Loucy (cell line): ENCODE measurements at regions not wholly inside any gene's neighbourhood (a gene's known extent, or its start where the extent isn't known, plus 50 kb on each side); places are given as distances from the start of the nearest gene placed in this dataset.

Experiments
- H2AFZ ChIP-seq: fragments of 200-600 bp; sonication (generic); 2 replicates; pipeline ENCODE4 v1.6.0; 2016; ENCODE audit warnings: antibody characterized with exemption, mild to moderate bottlenecking, low read length, moderate library complexity
- H3F3A ChIP-seq: fragments of 200-600 bp; 2 replicates; pipeline ENCODE4 v1.6.0; 2016; ENCODE audit warnings: antibody characterized with exemption, low read depth, mild to moderate bottlenecking
- H3K27me3 ChIP-seq: fragments of 200-600 bp; sonication (generic); 2 replicates; pipeline ENCODE4 v1.6.1; 2014; ENCODE audit warnings: low read length, mild to moderate bottlenecking; ENCODE audit not compliant: insufficient read depth, poor library complexity, severe bottlenecking
- H3K36me3 ChIP-seq: fragments of 200-600 bp; sonication (generic); 2 replicates; pipeline ENCODE4 v1.6.1; 2016; ENCODE audit warnings: low read length; ENCODE audit not compliant: insufficient read depth
- H3K4me1 ChIP-seq: fragments of 200-600 bp; sonication (generic); 2 replicates; pipeline ENCODE4 v1.5.1; 2014; ENCODE audit warnings: low read length, mild to moderate bottlenecking; ENCODE audit not compliant: insufficient read depth, poor library complexity, severe bottlenecking
- H3K4me2 ChIP-seq: fragments of 200-600 bp; sonication (generic); 2 replicates; pipeline ENCODE4 v1.6.0; 2014; ENCODE audit warnings: antibody characterized with exemption, low read length, low read depth, mild to moderate bottlenecking; ENCODE audit not compliant: poor library complexity, severe bottlenecking
- H3K4me3 ChIP-seq: fragments of 200-600 bp; sonication (generic); 2 replicates; pipeline ENCODE4 v1.5.1; 2014; ENCODE audit warnings: low read length, mild to moderate bottlenecking, mixed read lengths; ENCODE audit not compliant: poor library complexity, severe bottlenecking
- H3K79me2 ChIP-seq: fragments of 200-600 bp; sonication (generic); 2 replicates; pipeline ENCODE4 v1.6.1; 2014; ENCODE audit warnings: low read length; ENCODE audit not compliant: insufficient read depth
- H3K9ac ChIP-seq: fragments of 200-600 bp; sonication (generic); 2 replicates; pipeline ENCODE4 v1.6.0; 2014; ENCODE audit warnings: mild to moderate bottlenecking, low read depth, low read length, moderate library complexity; ENCODE audit not compliant: poor library complexity, severe bottlenecking
- H3K9me2 ChIP-seq: fragments of 200-600 bp; sonication (generic); replicated peaks from 2 replicates; pipeline ENCODE4 v1.6.1; 2016; ENCODE audit warnings: low read depth, low read length, mixed read lengths
- H3K9me3 ChIP-seq: fragments of 200-600 bp; sonication (generic); 2 replicates; pipeline ENCODE4 v1.6.1; 2014; ENCODE audit warnings: mild to moderate bottlenecking, antibody characterized with exemption, low read length, low read depth; ENCODE audit not compliant: insufficient read depth
- H4K20me1 ChIP-seq: fragments of 200-600 bp; sonication (generic); 2 replicates; pipeline ENCODE4 v1.6.0; 2014; ENCODE audit warnings: antibody characterized with exemption, low read length, mild to moderate bottlenecking; ENCODE audit not compliant: insufficient read depth, poor library complexity, severe bottlenecking
- EZH2phosphoT487 ChIP-seq: fragments of 200-600 bp; IDR thresholded peaks from 2 replicates; pipeline ENCODE4 v1.6.1; 2018; ENCODE audit warnings: antibody characterized with exemption, mild to moderate bottlenecking, moderate library complexity, borderline replicate concordance
- TF ChIP-seq, protein P1 (sequence below): fragments of 200-600 bp; sonication (generic); conservative IDR thresholded peaks from 2 replicates; pipeline ENCODE4 v1.5.1; 2014; ENCODE audit warnings: mild to moderate bottlenecking, antibody characterized with exemption, low read length

DNA sequence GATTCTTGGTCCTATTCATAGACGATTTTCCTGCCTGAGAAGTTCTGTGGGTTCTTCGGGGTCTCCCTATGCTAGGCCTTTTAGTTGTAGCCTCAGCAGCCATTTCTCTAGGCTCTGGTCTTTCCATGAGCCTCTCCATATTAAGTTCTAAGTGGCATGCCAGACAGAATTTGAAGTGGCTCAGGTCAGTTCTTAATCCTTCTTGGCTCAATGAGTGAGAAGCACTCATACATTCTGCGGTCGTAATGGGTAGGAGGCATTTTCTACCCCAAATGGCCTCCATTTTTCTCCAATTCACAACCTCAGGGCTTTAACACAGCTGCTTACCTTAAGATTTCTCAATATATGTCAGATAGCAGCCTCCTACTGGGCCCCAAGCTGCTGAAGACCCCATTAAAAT is 405.3 kb upstream of the GALNT5 start:
- H3K9ac ChIP-seq, result no peak overlapping the region
- H4K20me1 ChIP-seq, result no peaks in the 10 kb centered on the region
- H3K4me1 ChIP-seq, result no peaks in the 10 kb centered on the region
- no peaks in the 10 kb centered on the region for H3F3A ChIP-seq
- H3K36me3 ChIP-seq, result no peaks in the 10 kb centered on the region
- no peaks in the 10 kb centered on the region for H3K9me3 ChIP-seq
- H2AFZ ChIP-seq, result no peak overlapping the region
- no peaks in the 10 kb centered on the region for H3K27me3 ChIP-seq
- TF ChIP-seq EZH2phosphoT487, result no peak
- TF ChIP-seq, protein P1, sequence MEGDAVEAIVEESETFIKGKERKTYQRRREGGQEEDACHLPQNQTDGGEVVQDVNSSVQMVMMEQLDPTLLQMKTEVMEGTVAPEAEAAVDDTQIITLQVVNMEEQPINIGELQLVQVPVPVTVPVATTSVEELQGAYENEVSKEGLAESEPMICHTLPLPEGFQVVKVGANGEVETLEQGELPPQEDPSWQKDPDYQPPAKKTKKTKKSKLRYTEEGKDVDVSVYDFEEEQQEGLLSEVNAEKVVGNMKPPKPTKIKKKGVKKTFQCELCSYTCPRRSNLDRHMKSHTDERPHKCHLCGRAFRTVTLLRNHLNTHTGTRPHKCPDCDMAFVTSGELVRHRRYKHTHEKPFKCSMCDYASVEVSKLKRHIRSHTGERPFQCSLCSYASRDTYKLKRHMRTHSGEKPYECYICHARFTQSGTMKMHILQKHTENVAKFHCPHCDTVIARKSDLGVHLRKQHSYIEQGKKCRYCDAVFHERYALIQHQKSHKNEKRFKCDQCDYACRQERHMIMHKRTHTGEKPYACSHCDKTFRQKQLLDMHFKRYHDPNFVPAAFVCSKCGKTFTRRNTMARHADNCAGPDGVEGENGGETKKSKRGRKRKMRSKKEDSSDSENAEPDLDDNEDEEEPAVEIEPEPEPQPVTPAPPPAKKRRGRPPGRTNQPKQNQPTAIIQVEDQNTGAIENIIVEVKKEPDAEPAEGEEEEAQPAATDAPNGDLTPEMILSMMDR, result no peak
- H3K79me2 ChIP-seq, result no peaks in the 10 kb centered on the region
- no peaks in the 10 kb centered on the region for H3K9me2 ChIP-seq
- no peak overlapping the region for H3K4me3 ChIP-seq
- H3K4me2 ChIP-seq, result no peak overlapping the region

DNA sequence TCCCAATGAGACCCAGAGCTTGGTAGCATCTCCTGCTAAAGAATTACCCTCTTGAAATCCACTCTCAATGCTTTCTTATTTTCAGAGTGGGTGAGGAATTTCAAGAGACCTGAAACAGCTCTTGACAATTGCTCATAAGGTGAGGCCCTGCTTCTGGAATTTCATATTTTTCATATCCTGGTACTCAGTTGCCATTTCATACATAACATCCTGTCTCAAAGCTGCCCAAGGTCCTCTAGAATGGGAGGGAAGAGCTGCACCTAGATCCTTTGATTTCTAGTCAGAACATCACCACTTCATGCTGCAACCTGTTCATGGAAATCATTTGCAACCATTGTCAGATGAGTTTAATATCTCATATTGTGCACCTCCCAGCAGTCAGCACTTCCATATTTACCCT is 404.8 kb upstream of the GALNT5 start:
- H3K9me2 ChIP-seq, result no peaks in the 10 kb centered on the region
- H3F3A ChIP-seq, result no peaks in the 10 kb centered on the region

GRCh38 chr2:156864325-156864724 is 393.2 kb upstream of the GALNT5 start:
- TF ChIP-seq, protein P1, result no peak
- TF ChIP-seq EZH2phosphoT487, result no peak
- Histone ChIP-seq H3K36me3 (no peaks in the 10 kb centered on the region), H3F3A (no peaks in the 10 kb centered on the region), H3K9me2 (no peaks in the 10 kb centered on the region), H3K4me2 (no peak overlapping the region), H2AFZ (no peak overlapping the region), H4K20me1 (no peaks in the 10 kb centered on the region), H3K27me3 (no peaks in the 10 kb centered on the region), H3K79me2 (no peaks in the 10 kb centered on the region), H3K4me3 (no peak overlapping the region), H3K9ac (no peak overlapping the region), H3K9me3 (no peaks in the 10 kb centered on the region), H3K4me1 (no peaks in the 10 kb centered on the region)

More for the DNA sequence above, 404.8 kb upstream of the GALNT5 start:
- Histone ChIP-seq H3K4me1 (no peaks in the 10 kb centered on the region), H2AFZ (no peak overlapping the region), H3K36me3 (no peaks in the 10 kb centered on the region), H3K9me3 (no peaks in the 10 kb centered on the region), H4K20me1 (no peaks in the 10 kb centered on the region), H3K9ac (no peak overlapping the region), H3K79me2 (no peaks in the 10 kb centered on the region), H3K4me3 (no peak overlapping the region), H3K27me3 (no peaks in the 10 kb centered on the region), H3K4me2 (no peak overlapping the region)
- no peak for TF ChIP-seq EZH2phosphoT487
- TF ChIP-seq, protein P1, result no peak
